ENCODE measurements at regions not wholly inside any gene's neighbourhood (a gene's known extent, or its start where the extent isn't known, plus 50 kb on each side); places are given as distances from the start of the nearest gene placed in this dataset.

- Mint-ChIP-seq H3K9me3 (ENCODE audit: unreplicated experiment) (no peaks in the 10 kb centered on the region), H3K27me3 (ENCODE audit: unreplicated experiment) (peaks cover 15% of the 10 kb centered on the region), H3K4me1 (ENCODE audit: unreplicated experiment) (peaks cover 39% of the 10 kb centered on the region), H3K4me3 (ENCODE audit: unreplicated experiment) (no peak overlapping the region), H3K36me3 (ENCODE audit: low read depth, unreplicated experiment) (no peaks in the 10 kb centered on the region), H3K27ac (ENCODE audit: unreplicated experiment) (no peak overlapping the region)
- no peak for DNase-seq (ENCODE audit: low spot score)
- no peak for TF ChIP-seq CTCF (IDR thresholded peaks at IDR 0.05; ENCODE audit: unreplicated experiment)
Observed at GRCh38 chr10:92747066-92747465, 57.3 kb downstream of the HHEX start.

GRCh38 chr10:92747600-92747999 lies 57.8 kb downstream of the HHEX start:
- Mint-ChIP-seq H3K27ac (ENCODE audit: unreplicated experiment) (no peak overlapping the region), H3K36me3 (ENCODE audit: low read depth, unreplicated experiment) (no peaks in the 10 kb centered on the region), H3K4me3 (ENCODE audit: unreplicated experiment) (no peak overlapping the region), H3K9me3 (ENCODE audit: unreplicated experiment) (no peaks in the 10 kb centered on the region), H3K27me3 (ENCODE audit: unreplicated experiment) (peaks cover 14% of the 10 kb centered on the region), H3K4me1 (ENCODE audit: unreplicated experiment) (peaks cover 39% of the 10 kb centered on the region)
- no peak for TF ChIP-seq CTCF (IDR thresholded peaks at IDR 0.05; ENCODE audit: unreplicated experiment)
- DNase-seq (ENCODE audit: low spot score): no peak

- TF ChIP-seq CTCF (IDR thresholded peaks at IDR 0.05; ENCODE audit: unreplicated experiment): no peak
- no peaks in the 10 kb centered on the region for H3K9me3 Mint-ChIP-seq (ENCODE audit: unreplicated experiment)
- H3K27me3 Mint-ChIP-seq (ENCODE audit: unreplicated experiment): peaks cover 14% of the 10 kb centered on the region
- H3K4me3 Mint-ChIP-seq (ENCODE audit: unreplicated experiment): no peak overlapping the region
- DNase-seq (ENCODE audit: low spot score): no peak
- peaks cover 44% of the 10 kb centered on the region for H3K4me1 Mint-ChIP-seq (ENCODE audit: unreplicated experiment)
- H3K27ac Mint-ChIP-seq (ENCODE audit: unreplicated experiment): peak overlapping the region; percentile 44
- H3K36me3 Mint-ChIP-seq (ENCODE audit: low read depth, unreplicated experiment): no peaks in the 10 kb centered on the region
Observed at GRCh38 chr10:92750791-92751533, 61.2 kb downstream of the HHEX start.

- no peak for TF ChIP-seq CTCF (IDR thresholded peaks at IDR 0.05; ENCODE audit: unreplicated experiment)
- Mint-ChIP-seq H3K36me3 (ENCODE audit: low read depth, unreplicated experiment) (no peaks in the 10 kb centered on the region), H3K27ac (ENCODE audit: unreplicated experiment) (peak overlapping the region; percentile 44), H3K27me3 (ENCODE audit: unreplicated experiment) (peaks cover 14% of the 10 kb centered on the region), H3K4me3 (ENCODE audit: unreplicated experiment) (no peak overlapping the region), H3K9me3 (ENCODE audit: unreplicated experiment) (no peaks in the 10 kb centered on the region), H3K4me1 (ENCODE audit: unreplicated experiment) (peaks cover 49% of the 10 kb centered on the region)
- no peak for DNase-seq (ENCODE audit: low spot score)
Observed at GRCh38 chr10:92751534-92751811, 61.7 kb downstream of the HHEX start.

GRCh38 chr10:92751827-92752226 lies 62.1 kb downstream of the HHEX start:
- Mint-ChIP-seq H3K36me3 (ENCODE audit: low read depth, unreplicated experiment) (no peaks in the 10 kb centered on the region), H3K4me1 (ENCODE audit: unreplicated experiment) (peaks cover 53% of the 10 kb centered on the region), H3K27ac (ENCODE audit: unreplicated experiment) (peak overlapping the region; percentile 61), H3K4me3 (ENCODE audit: unreplicated experiment) (no peak overlapping the region), H3K27me3 (ENCODE audit: unreplicated experiment) (peaks cover 12% of the 10 kb centered on the region), H3K9me3 (ENCODE audit: unreplicated experiment) (no peaks in the 10 kb centered on the region)
- no peak for DNase-seq (ENCODE audit: low spot score)
- no peak for TF ChIP-seq CTCF (IDR thresholded peaks at IDR 0.05; ENCODE audit: unreplicated experiment)
